GM21619 (cell line): ENCODE measurements at regions not wholly inside any gene's neighbourhood (a gene's known extent, or its start where the extent isn't known, plus 50 kb on each side); places are given as distances from the start of the nearest gene placed in this dataset.
"Not testable (repeated sequence)": the region's sequence is repeated elsewhere in the genome, so short reads cannot be mapped to it uniquely, and the experiment has no call there.

Experiments
- ATAC-seq: cut with Tn5 transposase; IDR thresholded peaks from one replicate; pipeline ENCODE4 v1.9.1; 2021; ENCODE audit not compliant: unreplicated experiment

DNA sequence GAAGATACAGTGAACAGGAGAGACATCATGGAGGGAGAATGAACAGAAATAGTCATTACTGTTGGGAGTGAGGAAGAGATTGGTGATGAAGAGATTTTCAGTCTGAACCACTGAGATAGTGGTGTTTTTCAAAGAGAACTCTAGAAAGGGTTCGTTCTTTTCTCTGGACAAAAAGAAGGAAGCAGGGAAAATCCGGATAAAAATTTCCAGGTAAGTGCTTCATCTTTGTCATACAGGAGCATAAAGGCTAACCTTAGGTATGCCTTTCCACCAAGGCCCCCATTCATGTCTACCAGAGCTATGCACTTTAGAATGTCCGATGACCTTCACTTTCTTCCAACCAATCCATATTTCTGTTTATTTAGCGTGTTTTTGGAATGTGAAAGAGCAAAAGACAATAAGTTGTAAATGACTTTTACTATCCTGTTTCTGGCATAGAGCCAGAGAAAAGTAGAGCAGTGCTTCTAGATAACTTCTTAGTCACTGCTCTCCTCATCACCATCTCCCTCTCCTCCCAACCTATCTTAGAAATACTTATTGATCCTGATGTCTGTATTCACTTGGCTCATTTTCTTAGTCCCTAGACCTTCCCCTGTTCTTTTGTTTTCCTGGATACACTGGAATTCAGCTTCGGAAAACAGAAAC, 116.5 kb downstream of the TTC6 start:
- no peak for ATAC-seq

DNA sequence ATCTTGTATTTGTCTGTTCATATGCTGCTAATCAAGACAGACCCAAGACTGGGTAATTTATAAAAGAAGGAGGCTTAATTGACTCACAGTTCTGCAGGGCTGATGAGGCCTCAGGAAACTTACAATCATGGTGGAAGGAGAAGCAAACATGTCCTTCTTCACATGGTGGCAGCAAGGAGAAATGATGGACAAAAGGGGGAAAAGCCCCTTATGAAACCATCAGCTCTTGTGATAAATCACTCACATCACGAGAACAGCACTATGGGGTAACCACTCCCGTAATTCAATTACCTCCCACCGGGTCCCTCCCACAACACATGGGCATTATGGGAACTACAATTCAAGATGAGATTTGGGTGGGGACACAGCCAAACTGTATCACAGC, 117.0 kb downstream of the TTC6 start:
- not testable (repeated sequence) for ATAC-seq

DNA sequence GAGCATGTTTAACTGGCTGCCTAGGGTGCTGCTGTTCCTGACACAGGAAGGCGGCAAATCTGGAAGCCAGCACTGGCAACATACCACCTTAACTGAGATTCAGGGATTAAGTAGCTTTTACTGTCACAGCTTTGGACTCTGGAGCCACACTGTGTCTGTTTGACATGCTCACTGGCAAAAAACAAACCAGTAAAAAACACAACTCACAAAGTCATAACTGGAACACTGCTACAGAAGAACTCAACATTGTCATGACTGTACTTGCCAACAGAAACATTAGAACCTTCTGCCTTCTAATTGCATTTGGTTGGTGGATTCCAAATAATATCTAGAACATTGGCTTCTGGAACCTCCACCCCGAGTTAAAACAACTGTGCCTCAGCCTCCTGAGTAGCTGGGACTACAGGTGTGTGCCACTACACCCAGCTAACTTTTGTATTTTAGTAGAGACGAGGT, 117.6 kb downstream of the TTC6 start:
- no peak for ATAC-seq

DNA sequence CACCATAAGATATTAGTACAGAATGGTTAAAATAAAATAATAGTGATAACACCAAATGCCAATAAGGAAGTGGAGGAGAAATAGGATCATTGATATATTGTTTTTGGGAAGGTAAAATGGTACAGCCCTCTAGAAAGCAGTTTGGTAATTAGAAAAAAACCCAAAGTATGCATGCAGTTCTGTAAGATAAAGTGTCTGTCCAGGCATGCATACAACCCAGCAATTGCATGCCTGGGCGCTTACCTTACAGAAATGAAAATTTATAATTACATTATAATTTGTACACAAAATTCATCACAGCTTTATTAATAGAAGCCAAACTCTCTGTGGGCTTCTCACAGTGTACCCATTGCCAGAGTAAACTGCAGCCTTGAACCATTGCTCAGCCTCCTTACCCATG, 124.7 kb downstream of the TTC6 start:
- no peak for ATAC-seq

DNA sequence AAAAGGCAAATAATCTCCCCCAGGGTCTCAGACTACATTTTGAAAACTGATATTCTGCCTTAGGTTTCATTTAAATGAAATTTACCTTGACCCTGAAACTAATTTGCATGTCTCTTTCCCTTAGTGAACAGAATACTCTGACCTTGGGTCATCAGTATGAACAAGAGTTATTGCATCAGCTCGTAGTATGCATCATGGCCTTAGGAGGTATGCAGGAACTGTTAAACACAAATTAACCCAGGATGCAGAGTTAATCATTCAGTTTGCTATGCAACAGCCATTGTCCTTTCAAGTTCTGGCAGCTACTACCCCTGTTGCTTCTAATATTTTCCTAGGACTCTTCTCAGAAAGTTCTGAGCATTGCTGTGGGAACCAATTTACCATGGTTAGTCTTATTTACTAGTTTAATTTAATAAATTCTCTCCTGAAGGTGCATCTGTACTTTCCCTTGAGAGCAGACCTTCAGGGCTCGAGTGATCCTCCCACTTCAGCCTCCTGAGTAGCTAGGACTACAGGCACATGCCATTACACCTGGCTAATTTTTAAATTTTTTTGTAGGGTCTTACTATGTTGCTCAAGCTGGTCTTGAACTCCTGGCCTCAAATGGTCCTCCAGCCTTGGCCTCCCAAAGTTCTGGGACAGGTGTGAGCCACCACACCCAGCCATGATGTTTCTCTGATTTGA, 126.7 kb downstream of the TTC6 start:
- ATAC-seq: no peak

DNA sequence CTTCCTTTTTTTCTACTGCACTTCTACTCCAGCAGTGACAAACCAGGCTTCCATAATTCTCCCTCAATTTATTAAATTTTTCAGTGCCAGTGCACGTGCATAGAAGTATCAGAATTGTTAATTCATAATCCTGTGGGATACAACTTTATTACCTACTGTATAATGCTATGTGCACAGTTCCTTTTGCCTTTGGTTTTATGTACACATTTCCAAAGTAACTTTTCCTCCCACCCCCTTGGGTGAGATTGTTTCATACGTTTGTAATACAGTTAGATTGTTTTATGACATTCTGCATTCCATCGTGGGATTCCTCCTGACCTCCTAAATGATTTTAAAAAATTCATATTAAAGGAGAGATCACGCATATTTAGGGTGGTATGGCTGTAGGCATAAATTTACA, 128.1 kb downstream of the TTC6 start:
- ATAC-seq: no peak

DNA sequence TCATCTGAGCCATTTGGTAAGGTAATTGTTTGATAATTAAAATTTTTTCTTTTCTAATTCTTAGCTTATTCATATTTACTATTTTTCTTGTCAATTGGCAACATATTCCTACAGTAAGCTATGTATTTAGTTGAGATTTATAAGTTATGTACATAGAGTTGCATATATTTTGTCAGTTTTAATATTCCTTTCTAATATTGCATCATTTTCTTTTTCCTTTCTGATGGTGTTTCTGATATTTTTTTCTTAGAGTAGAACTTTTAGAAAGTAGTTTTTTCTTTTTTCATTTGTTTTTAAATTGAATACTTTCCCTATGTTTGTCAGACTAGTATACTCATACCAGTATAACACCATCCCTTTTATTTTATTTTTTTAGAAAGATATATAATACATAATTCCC, 131.3 kb downstream of the TTC6 start:
- no peak for ATAC-seq

DNA sequence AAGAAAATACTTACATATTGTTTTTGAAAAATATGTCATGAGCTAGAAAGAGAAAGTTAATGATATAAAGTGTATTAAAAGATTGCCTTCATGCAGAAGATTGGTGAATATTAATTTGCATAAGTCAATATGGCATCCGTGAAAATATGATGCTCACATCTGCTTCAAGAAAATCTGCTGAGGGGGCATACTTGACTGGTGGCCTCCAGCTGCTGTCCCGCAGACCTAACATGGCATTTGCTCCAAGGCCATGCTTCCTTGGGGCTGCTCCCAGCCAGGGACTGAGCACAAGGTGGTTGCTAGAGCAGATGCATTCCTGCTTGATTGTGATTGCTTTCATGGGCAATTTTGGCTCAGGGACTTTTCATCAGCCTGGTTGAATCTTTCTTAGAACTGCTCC, 133.8 kb downstream of the TTC6 start:
- ATAC-seq: no peak

DNA sequence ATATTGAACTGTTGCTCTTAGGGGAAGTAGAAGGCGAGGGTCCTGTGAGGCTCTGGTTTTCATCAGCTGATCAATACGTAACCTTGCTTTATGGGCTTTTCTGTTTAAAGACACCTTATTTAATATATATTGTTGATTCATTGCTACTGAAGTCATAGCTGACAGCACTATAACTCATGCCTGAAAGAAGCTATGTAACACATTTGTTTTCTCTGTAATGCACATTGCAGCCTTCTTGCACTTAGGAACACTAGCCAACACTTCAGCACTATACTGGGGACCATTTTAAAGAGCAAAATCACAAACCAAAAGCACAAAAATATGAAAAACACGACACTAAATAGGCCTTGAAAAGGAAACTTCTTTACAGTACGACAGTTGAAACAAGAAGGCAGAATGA, 135.7 kb downstream of the TTC6 start:
- ATAC-seq: no peak

DNA sequence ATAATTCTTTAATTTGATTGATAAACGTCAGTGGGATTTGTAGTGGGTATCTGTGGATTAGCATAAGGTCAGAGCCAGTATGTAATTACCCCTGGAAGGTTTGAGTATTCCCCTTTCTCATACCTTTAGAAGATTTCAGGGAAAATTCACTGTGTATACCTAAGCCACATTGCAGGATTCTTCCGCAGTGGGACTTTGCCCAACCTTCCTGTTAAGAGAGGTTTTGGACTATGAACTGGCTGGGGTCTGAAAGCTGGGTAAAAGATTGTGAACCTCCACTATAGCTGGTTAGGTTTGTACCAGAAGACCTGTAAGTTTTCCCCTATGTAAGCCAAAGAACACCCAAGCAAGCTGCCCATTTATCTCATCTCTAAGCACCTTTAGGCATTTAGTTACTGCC, 150.2 kb downstream of the TTC6 start:
- no peak for ATAC-seq

DNA sequence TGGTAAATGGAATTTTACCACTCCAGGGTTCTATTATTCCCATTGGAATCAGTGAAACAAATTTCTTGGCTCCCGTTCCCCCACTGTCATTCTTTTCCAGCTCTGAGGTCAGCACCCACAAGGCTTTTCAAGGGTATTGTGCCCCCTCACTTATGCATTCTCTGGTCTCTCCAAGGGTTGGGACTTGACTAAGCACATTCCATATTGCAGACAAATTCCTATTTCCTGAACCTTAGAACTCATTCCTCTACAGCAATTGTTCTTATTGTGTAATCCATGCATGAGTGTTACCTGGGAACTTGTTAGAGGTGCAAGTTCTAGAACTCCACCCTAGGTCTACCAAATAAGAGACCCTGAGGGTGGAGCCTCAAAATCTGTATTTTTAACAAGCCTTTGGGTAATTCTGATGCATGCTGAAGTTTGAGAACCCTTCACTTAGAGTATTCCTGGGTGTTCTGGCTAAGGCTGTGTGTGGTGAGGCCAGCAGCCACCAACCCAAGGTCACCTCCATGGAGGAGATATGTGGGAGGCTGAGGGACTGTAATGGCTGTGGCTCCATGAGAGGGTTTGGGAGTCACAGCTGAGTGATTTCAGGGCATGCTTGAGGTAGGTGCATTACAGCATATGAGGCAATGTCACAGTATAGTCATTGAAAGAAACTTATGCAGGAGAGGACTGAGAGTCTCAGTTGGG, 150.9 kb downstream of the TTC6 start:
- no peak for ATAC-seq

DNA sequence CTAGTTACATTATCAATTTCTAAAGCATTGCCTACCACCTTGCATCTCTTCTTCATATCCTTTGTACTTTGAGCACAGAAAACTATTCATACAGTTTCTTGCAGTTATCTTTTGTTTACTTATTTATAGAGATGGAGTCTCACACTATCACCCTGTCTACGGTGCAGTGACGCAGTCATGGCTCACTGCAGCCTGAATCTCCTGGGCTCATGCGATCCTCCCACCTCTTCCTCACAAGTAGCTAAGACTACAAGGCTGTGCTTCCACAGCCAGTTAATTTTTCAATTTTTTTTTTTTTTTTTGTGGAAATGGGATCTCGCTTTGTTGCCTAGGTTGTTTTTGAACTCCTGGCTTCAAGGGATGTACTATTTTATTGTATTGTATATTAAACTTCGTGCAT, 158.0 kb downstream of the TTC6 start:
- ATAC-seq: no peak

DNA sequence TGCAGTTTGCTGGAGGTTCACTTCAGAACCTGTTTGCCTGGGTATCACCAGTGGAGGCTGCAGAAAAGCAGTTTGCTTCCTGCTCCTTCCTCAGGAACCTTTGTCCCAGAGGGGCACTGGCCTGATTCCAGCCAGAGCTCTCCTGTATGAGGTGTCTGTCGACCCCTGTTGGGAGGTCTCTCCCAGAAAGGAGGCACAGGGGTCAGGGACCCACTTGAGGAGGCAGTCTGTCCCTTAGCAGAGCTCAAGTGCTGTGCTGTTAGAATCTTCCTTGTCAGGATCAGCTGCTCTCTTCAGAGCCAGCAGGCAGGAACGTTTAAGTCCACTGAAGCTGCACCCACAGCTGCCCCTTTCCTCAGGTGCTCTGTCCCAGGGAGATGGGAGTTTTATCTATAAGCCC, 164.8 kb downstream of the TTC6 start:
- ATAC-seq: not testable (repeated sequence)

DNA sequence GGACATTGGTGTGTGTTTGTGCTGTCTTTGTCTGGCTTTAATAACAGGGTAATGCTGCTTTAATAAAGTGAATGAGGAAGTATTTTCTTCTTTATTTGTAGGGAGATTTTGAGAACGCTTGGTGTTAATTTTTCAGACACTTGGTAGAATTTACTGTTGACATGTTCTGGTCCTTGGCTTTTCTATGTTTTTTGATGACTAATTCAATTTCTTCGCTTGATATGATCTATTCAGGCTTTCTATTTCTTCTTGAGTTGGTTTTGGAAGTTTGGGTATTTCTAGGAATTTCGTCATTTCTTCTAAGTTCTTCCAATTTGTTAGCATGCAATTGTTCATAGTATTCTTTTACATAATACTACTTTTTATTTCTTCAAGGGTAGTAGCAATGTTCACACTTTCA, 167.8 kb downstream of the TTC6 start:
- no peak for ATAC-seq

DNA sequence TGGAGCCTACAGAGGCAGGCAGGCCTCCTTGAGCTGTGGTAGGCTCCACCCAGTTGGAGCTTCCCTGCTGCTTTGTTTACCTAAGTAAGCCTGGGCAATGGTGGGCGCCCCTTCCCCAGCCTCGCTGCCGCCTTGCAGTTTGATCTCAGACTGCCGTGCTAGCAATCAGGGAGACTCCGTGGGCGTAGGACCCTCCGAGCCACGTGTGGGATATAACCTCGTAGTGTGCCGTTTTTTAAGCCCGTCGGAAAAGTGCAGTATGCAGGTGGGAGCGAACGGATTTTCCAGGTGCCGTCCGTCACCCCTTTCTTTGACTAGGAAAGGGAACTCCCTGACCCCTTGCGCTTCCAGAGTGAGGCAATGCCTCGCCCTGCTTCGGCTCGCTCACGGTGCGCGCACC, 176.9 kb downstream of the TTC6 start:
- not testable (repeated sequence) for ATAC-seq

DNA sequence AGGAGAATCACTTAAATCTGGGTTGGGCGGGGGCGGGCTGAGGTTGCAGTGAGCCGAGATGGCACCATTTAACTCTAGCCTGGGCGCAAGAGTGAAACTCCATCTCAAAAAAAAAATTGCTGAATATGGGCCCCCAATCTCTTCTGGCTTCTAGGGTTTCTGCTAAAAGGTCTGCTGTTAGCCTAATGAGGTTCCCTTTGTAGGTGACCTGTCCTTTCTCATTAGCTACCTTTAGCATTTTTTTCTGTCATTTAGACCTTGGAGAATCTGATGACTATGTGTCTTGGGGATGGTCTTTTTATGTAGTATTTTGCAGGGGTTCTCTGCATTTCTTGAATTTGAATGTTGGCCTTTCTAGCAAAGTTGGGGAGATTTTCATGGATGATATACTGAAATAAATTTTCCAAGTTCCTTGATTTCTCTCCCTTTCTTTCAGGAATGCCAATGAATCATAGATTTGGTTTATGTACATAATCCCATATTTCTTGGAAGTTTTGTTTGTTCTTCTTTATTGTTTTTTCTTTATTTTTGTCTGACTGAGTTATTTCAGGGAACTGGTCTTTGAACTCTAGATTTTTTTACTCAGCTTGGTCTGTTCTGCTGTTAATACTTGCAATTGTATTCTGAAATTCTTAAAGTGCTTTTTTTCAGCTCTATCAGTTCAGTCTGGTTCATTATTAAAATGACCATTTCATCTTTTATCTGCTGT, 181.5 kb downstream of the TTC6 start:
- ATAC-seq: no peak

DNA sequence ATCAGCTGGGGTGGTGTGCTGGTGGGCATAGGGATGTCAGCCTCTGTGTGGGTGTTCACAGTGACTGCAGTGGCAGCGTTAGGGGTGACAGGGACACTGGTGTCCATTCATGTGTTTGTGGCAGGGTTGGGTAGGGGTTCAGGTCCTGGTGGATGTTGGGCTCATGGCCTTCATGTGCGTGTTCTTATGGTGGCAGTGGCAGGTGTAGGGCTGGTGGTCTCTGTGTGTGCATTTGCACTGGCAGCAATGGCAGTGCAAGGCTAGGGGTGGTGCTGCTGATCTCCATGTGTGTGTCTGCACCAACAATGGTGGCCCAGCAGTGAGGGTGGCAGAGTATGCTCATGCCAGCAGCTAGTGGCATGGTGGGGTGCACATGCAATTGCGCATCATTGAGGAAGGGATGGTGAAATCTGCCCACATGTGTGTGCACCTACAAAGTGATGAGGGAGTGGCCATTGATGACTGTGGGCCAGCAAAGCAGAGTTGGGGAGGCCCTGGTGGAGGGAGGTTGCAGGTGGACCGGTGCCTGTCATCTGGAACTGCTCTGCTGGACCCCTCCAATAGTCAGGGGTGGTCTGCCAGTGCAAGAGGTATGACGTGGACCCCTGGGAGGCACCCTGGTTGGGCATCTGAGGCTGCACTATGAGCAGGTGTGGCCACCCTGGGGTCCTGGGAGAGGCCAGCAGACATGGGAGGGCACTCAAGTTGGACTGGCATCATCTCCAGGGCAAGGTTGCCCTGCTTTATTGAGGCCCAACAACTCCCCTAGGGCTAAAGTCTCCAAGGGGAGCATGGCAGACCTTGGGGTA, 182.9 kb downstream of the TTC6 start:
- ATAC-seq: no peak

DNA sequence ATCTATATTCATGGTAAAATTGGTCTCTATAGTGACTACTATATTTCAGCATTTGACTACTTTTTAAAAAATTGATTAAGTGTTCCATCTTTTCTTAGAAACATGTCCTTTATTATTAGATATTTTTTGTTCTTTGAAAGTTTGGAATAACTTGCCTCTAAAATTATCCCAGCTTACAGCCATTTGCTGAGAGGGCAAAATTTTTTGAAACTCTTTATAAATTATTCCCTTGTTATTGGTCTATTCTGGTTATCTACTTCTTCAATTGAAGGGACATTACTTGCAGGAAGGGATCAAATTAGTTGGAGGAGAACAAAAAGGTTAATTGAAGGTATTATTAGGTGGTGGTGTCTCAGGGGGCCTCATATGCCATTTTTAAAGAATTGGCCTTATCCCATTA, 184.1 kb downstream of the TTC6 start:
- no peak for ATAC-seq

DNA sequence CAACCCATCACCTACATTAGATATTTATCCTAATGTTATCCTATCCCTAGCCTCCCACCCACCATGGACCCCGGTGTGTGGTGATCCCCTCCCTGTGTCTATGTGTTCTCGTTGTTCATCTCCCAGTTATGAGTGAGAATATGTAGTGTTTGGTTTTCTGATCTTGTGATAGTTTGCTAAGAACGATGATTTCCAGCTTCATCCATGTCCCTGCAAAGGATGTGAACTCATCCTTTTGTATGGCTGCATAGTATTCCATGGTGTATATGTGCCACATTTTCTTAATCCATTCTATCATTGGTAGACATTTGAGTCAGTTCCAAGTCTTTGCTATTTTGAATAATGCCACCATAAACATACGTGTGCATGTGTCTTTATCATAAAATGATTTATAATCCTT, 185.3 kb downstream of the TTC6 start:
- not testable (repeated sequence) for ATAC-seq

DNA sequence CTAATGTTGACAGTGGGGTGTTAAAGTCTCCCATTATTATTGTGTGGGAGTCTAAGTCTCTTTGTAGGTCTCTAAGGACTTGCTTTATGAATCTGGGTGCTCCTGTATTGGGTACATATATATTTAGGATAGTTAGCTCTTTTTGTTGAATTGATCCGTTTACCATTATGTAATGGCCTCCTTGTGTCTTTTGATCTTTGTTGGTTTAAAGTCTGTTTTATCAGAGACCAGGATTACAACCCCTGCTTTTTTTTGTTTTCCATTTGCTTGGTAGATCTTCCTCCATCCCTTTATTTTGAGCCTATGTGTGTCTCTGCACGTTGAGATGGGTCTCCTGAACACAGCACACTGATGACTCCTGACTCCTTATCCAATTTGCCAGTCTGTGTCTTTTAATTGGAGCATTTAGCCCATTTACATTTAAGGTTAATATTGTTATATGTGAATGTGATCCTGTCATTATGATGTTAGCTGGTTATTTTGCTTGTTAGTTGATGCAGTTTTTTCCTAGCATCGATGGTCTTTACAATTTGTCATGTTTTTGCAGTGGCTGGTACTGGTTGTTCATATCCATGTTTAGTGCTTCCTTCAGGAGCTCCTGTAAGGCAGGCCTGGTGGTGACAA, 188.9 kb downstream of the TTC6 start:
- ATAC-seq: not testable (repeated sequence)
